ENCODE measurements at regions not wholly inside any gene's neighbourhood (a gene's known extent, or its start where the extent isn't known, plus 50 kb on each side); places are given as distances from the start of the nearest gene placed in this dataset.

DNA sequence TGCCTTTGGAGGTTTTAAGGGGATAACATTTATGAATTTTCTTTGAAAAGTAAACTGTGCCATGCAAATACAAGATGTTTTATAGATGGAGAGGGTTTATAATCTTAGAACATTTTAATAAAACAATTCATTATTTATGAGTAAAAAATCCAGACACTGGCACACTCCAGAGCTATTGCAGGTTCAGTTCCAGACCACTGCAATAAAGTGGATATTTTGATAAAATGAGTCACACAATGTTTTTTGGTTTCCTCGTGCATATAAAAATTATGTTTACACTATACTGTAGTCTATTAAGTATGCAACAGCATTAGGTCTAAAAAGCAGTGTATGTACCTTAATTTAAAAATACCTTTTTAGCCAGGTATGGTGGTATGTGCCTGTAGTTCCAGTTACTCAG, 146.2 kb upstream of the ZBED5 start:
- POLR2A ChIA-PET (ENCODE audit: partially characterized antibody): no interaction called here
- H2BK120ac ChIP-seq (replicated peaks; ENCODE audit: low read depth, low read length): no peak overlapping the region

More for the DNA sequence above, 146.2 kb upstream of the ZBED5 start:
- no peak for TF ChIP-seq ASH2L (IDR thresholded peaks at IDR 0.05; ENCODE audit: low read length)
- no peak for TF ChIP-seq POLR2A (IDR thresholded peaks at IDR 0.05; ENCODE audit: control extremely low read depth in 1 of 2, low read depth in 2 of 2, low read length in 2 of 2)
- TF ChIP-seq KDM1A (IDR thresholded peaks at IDR 0.05; ENCODE audit: borderline replicate concordance, low read length): no peak
- TF ChIP-seq, protein P1, sequence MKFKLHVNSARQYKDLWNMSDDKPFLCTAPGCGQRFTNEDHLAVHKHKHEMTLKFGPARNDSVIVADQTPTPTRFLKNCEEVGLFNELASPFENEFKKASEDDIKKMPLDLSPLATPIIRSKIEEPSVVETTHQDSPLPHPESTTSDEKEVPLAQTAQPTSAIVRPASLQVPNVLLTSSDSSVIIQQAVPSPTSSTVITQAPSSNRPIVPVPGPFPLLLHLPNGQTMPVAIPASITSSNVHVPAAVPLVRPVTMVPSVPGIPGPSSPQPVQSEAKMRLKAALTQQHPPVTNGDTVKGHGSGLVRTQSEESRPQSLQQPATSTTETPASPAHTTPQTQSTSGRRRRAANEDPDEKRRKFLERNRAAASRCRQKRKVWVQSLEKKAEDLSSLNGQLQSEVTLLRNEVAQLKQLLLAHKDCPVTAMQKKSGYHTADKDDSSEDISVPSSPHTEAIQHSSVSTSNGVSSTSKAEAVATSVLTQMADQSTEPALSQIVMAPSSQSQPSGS (IDR thresholded peaks at IDR 0.05; ENCODE audit: low read length): no peak
- TF ChIP-seq KDM4A (IDR thresholded peaks at IDR 0.05; ENCODE audit: low read depth, low read length, severe bottlenecking): no peak
- no peak for TF ChIP-seq GTF2F1 (IDR thresholded peaks at IDR 0.05; ENCODE audit: borderline replicate concordance, low read depth, low read length)
- Histone ChIP-seq H3K79me2 (ENCODE audit: control insufficient read depth in 1 of 2, insufficient read depth in 2 of 2, low read length in 2 of 2) (no peaks in the 10 kb centered on the region), H3K79me1 (ENCODE audit: low read depth, low read length) (no peaks in the 10 kb centered on the region), H4K20me1 (replicated peaks in 1 of 2; ENCODE audit: control insufficient read depth in 1 of 2, insufficient read depth in 2 of 2, low read length in 2 of 2) (no peaks in the 10 kb centered on the region), H4K91ac (replicated peaks; ENCODE audit: insufficient read length, low read length) (no peak overlapping the region), H2BK20ac (ENCODE audit: low read length) (no peak overlapping the region), H3K4me1 (replicated peaks in 1 of 4; ENCODE audit: control insufficient read depth in 3 of 4, insufficient read depth in 4 of 4, low read length in 3 of 4) (no peaks in the 10 kb centered on the region), H2BK15ac (ENCODE audit: low read length) (no peak overlapping the region), H3K27me3 (replicated peaks in 1 of 4; ENCODE audit: control insufficient read depth in 3 of 4, extremely low read depth in 1 of 4, insufficient read depth in 3 of 4, low read length in 3 of 4) (no peaks in the 10 kb centered on the region; a peak in 2 of 7 replicates), H3K14ac (ENCODE audit: insufficient read length) (no peak overlapping the region), H2AFZ (ENCODE audit: low read length) (no peak overlapping the region), H3K18ac (ENCODE audit: extremely low read depth, low read length) (no peak overlapping the region), H3K9me3 (ENCODE audit: insufficient read depth in 2 of 2, low read depth in 1 of 2, low read length in 1 of 2) (no peaks in the 10 kb centered on the region), H3K4me3 (ENCODE audit: extremely low read depth in 1 of 4, insufficient read depth in 2 of 4, low read depth in 3 of 4, low read length in 4 of 4) (no peak overlapping the region), H3K27ac (ENCODE audit: low read depth, low read length) (no peak overlapping the region), H3K9ac (replicated peaks in 1 of 4; ENCODE audit: extremely low read depth in 1 of 4, low read depth in 3 of 4, low read length in 3 of 4) (no peak overlapping the region), H2BK5ac (ENCODE audit: low read depth, low read length) (no peak overlapping the region), H2BK12ac (ENCODE audit: low read depth, low read length) (no peak overlapping the region), H3K56ac (replicated peaks; ENCODE audit: insufficient read length, low read depth, low read length) (no peak overlapping the region), H3K4me2 (ENCODE audit: insufficient read depth in 1 of 2, low read depth in 2 of 2, low read length in 2 of 2) (no peak overlapping the region), H3K23me2 (ENCODE audit: low read depth, low read length) (no peaks in the 10 kb centered on the region), H3K4ac (replicated peaks; ENCODE audit: insufficient read length, low read depth, low read length) (no peak overlapping the region), H4K5ac (ENCODE audit: insufficient read length, low read depth, low read length) (no peak overlapping the region), H3K36me3 (ENCODE audit: control insufficient read depth in 2 of 4, insufficient read depth in 4 of 4, low read length in 3 of 4) (no peaks in the 10 kb centered on the region), H2AK5ac (ENCODE audit: low read depth, low read length) (no peak overlapping the region), H4K8ac (ENCODE audit: extremely low read depth, insufficient read depth, low read length) (no peak overlapping the region), H3K23ac (ENCODE audit: insufficient read length) (no peak overlapping the region)
- WGBS, 2 experiments (ENCODE audit: extremely low coverage in 1 of 2, insufficient coverage in 1 of 2, insufficient read length in 1 of 2, insufficient replicate concordance in 2 of 2, low coverage in 1 of 2, low lambda C conversion rate in 2 of 2, missing lambda C conversion rate in 1 of 2): 74% methylated on average over 1 of the region's 1 CpG; no CpG with 5 or more reads in 1 of the 2 experiments
- CTCF ChIA-PET (ENCODE audit: partially characterized antibody): interaction anchor here (0.6 to 4.3 kb wide), 4 partner anchors 17 to 228 kb away, joined by 3 to 21 read pairs (median 4); no protein-coding TSS in a partner anchor
- DNase-seq (ENCODE audit: low read depth in 1 of 2, low spot score in 2 of 2) (no peak), FAIRE-seq (no peak)

All from H1 (cell line).